Ishikawa (cell line): ENCODE measurements at regions not wholly inside any gene's neighbourhood (a gene's known extent, or its start where the extent isn't known, plus 50 kb on each side); places are given as distances from the start of the nearest gene placed in this dataset.

ENCODE experiments used
- CEBPB ChIP-seq: IDR thresholded peaks from 2 replicates; pipeline ENCODE4 v1.6.1; 2012
- CREB1 ChIP-seq: IDR thresholded peaks from 2 replicates; pipeline ENCODE4 v1.6.1; 2012; ENCODE audit warnings: low read depth
- EGR1 ChIP-seq: IDR thresholded peaks from 2 replicates; pipeline ENCODE4 v1.6.1; 2012
- EP300 ChIP-seq: IDR thresholded peaks from 2 replicates; pipeline ENCODE4 v1.6.1; 2012; ENCODE audit warnings: borderline replicate concordance
- FOXM1 ChIP-seq: IDR thresholded peaks from 2 replicates; pipeline ENCODE4 v1.6.1; 2012; ENCODE audit warnings: low read depth, borderline replicate concordance
- NFIC ChIP-seq: IDR thresholded peaks from 2 replicates; pipeline ENCODE4 v1.6.1; 2012
- RAD21 ChIP-seq: IDR thresholded peaks from 2 replicates; pipeline ENCODE4 v1.6.1; 2012; ENCODE audit warnings: low read depth
- TAF1 ChIP-seq: IDR thresholded peaks from 2 replicates; pipeline ENCODE4 v1.6.1; 2012; ENCODE audit warnings: low read depth, mild to moderate bottlenecking
- TCF12 ChIP-seq: IDR thresholded peaks from 2 replicates; pipeline ENCODE4 v1.6.1; 2012; ENCODE audit warnings: low read depth
- TEAD4 ChIP-seq: IDR thresholded peaks from 2 replicates; pipeline ENCODE4 v1.6.1; 2012
- YY1 ChIP-seq: IDR thresholded peaks from 2 replicates; pipeline ENCODE4 v1.6.1; 2012; ENCODE audit warnings: low read depth
- ZBTB7A ChIP-seq: IDR thresholded peaks from 2 replicates; pipeline ENCODE4 v1.6.1; 2012; ENCODE audit warnings: low read depth
- TF ChIP-seq, protein P1 (sequence below): IDR thresholded peaks from 2 replicates; pipeline ENCODE4 v1.6.1; 2012
- TF ChIP-seq, protein P2 (sequence below): IDR thresholded peaks from 2 replicates; pipeline ENCODE4 v1.6.1; 2012
- TF ChIP-seq, protein P3 (sequence below): IDR thresholded peaks from 2 replicates; pipeline ENCODE4 v1.6.1; 2012; ENCODE audit warnings: low read depth, mild to moderate bottlenecking

DNA sequence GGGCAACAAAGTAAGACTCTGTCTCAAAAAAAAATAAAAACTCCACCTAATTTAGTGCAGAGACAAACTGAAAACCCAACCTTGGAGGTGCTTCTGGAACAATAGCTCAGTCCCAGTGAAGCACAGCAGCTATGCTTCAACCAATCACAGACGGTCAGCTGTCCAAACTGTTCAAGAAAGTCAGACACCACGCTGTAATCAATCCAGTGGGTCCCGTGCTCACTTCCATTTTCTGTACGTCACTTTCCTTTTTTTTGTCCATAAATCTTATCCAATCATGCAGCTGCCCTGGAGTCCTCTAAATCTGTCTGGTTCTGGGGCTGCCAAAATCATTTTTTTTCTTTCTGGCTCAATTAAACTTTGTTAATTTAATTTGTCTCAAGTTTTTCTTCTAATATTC is 93.6 kb upstream of the FAM174B start:
- TF ChIP-seq RAD21 (no peak), FOXM1 (no peak)

DNA sequence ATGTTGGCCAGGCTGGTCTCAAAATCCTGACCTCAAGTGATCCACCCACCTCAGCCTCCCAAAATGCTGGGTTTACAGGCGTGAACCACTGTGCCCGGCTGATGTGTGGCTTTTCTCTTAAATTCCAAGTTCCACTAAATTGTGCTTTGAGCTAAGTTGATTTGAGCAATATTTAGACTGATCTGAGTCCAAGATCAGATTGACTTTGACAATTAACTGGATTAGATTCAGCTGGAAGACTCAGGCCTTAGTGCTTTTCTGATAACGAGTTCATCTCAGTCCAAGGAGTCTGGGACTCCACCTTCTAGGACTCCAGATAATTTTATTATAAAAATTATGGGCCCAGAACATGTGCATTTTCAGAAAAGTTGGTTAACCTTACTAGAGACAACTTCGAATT is 94.4 kb upstream of the FAM174B start:
- TF ChIP-seq ZBTB7A (no peak), TEAD4 (no peak), EGR1 (no peak), YY1 (no peak), RAD21 (no peak), CEBPB (no peak), EP300 (no peak), FOXM1 (no peak), CREB1 (no peak), NFIC (no peak), TAF1 (no peak), TCF12 (no peak)
- TF ChIP-seq, protein P1, sequence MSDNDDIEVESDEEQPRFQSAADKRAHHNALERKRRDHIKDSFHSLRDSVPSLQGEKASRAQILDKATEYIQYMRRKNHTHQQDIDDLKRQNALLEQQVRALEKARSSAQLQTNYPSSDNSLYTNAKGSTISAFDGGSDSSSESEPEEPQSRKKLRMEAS = no peak
- TF ChIP-seq, protein P2, sequence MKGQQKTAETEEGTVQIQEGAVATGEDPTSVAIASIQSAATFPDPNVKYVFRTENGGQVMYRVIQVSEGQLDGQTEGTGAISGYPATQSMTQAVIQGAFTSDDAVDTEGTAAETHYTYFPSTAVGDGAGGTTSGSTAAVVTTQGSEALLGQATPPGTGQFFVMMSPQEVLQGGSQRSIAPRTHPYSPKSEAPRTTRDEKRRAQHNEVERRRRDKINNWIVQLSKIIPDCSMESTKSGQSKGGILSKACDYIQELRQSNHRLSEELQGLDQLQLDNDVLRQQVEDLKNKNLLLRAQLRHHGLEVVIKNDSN = no peak
- TF ChIP-seq, protein P3, sequence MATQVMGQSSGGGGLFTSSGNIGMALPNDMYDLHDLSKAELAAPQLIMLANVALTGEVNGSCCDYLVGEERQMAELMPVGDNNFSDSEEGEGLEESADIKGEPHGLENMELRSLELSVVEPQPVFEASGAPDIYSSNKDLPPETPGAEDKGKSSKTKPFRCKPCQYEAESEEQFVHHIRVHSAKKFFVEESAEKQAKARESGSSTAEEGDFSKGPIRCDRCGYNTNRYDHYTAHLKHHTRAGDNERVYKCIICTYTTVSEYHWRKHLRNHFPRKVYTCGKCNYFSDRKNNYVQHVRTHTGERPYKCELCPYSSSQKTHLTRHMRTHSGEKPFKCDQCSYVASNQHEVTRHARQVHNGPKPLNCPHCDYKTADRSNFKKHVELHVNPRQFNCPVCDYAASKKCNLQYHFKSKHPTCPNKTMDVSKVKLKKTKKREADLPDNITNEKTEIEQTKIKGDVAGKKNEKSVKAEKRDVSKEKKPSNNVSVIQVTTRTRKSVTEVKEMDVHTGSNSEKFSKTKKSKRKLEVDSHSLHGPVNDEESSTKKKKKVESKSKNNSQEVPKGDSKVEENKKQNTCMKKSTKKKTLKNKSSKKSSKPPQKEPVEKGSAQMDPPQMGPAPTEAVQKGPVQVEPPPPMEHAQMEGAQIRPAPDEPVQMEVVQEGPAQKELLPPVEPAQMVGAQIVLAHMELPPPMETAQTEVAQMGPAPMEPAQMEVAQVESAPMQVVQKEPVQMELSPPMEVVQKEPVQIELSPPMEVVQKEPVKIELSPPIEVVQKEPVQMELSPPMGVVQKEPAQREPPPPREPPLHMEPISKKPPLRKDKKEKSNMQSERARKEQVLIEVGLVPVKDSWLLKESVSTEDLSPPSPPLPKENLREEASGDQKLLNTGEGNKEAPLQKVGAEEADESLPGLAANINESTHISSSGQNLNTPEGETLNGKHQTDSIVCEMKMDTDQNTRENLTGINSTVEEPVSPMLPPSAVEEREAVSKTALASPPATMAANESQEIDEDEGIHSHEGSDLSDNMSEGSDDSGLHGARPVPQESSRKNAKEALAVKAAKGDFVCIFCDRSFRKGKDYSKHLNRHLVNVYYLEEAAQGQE = no peak

DNA sequence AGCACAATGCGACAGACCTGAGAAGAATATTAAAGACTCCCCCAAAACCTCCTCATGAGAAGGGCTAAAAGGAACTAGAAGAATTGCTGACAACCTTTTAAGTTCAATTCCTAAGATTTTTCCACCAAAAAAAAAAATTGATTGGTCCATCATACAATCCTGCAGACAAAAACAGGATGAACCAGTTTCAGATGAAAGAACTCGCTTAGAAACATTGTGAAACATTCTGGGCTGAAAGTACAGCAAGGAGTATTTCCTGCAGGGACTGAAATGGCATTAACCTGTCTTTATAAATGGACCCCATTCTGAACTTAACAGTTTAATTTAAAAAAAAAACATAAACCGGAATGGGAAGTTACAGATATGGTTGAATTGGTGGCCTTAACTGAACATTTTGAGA is 96.0 kb upstream of the FAM174B start:
- TF ChIP-seq FOXM1 (no peak; the same call in 1 of the 2 replicates), CEBPB (peak; percentile 89)

DNA sequence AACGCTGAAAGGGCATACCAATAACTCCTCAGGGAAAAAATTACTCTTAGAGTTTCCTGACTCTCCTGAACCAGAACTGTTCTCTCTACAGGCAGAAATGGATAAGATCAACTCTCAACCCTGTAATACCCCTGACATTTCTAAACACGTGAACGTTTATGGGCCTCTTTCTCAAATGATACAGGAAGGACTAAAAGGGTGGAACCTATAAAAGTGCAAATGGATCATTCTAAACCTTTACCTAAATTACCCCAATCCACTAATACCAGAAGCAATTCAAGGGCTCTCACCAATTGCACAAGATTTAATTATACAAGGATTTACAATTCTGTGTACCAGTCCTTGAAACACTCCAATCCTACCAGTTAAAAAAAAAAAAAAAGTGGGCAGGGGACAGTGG is 98.0 kb upstream of the FAM174B start:
- TF ChIP-seq YY1 = no peak
- no peak for TF ChIP-seq EP300
- TF ChIP-seq NFIC = no peak
- no peak for TF ChIP-seq EGR1
- TF ChIP-seq FOXM1 = no peak
- TF ChIP-seq, protein P1 = no peak
- no peak for TF ChIP-seq TAF1
- no peak for TF ChIP-seq TCF12
- no peak for TF ChIP-seq RAD21
- TF ChIP-seq ZBTB7A = no peak
- no peak for TF ChIP-seq TEAD4
- TF ChIP-seq, protein P2 = no peak

DNA sequence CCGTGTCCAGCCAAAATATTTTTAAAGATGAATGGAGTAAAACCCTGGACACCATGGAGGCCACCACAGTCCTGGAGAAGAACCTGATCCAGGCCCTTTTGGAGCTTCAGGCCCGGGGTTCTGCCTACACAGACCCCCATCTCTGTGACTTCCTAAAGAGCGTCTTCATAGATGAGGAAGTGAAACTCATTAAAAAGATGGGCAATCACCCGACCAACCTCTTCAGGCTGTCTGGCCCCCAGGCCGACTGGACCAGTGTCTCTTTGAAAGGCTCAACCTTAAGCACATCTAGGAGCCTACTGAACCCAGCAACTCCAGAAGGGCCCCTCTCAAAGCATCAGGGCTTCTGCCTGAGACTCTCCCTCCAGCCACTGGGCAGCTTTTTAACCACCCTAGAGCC is 107.9 kb upstream of the FAM174B start:
- TF ChIP-seq, protein P1 = no peak

DNA sequence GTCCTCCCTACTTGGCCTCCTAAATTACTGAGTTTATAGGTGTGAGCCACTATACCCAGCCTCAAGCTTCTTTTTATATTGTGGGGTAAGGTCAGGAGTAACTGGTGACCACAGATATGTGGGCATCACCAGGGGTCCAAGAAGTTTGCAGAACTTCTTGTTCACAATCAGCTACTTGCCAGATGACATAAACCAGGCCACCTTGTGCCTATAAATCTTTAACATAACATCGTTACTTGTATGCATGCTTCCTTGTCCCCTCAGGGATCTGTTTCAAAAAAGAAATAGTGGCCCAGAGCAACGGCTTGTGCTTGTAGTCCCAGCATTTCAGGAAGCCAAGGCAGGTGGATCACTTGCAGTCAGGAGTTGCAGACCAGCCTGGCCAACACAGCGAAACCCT is 115.1 kb upstream of the FAM174B start:
- TF ChIP-seq EP300 (no peak), NFIC (no peak), RAD21 (no peak), TAF1 (no peak), ZBTB7A (no peak)
- TF ChIP-seq, protein P3 = no peak
- TF ChIP-seq, protein P2 = no peak

DNA sequence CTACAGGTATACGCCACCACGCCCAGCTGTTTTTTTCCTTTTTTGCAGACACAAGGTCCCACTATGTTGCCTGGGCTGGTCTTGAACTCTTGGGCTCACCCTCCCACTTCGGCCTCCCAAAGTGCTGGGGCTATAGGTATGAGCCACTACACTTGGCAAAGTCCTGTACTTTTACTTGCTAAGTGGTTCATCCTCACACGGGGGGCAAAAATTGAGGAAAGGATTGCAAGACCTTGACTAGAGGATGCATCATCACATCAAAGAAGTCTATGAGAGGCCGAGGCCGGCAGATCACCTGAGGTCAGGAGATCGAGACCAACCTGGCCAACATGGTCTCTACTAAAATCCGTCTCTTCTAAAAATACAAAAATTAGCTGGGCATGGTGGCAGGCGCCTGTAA is 116.5 kb upstream of the FAM174B start:
- no peak for TF ChIP-seq TEAD4
- TF ChIP-seq, protein P3 = no peak
- no peak for TF ChIP-seq RAD21
- TF ChIP-seq EGR1 = no peak
- TF ChIP-seq, protein P1 = no peak
- no peak for TF ChIP-seq CEBPB
- TF ChIP-seq TCF12 = no peak
- no peak for TF ChIP-seq TAF1
- TF ChIP-seq NFIC = no peak
- TF ChIP-seq, protein P2 = no peak
- no peak for TF ChIP-seq ZBTB7A
- no peak for TF ChIP-seq CREB1
- no peak for TF ChIP-seq EP300
- TF ChIP-seq FOXM1 = no peak
- TF ChIP-seq YY1 = no peak
